ENCODE measurements at regions not wholly inside any gene's neighbourhood (a gene's known extent, or its start where the extent isn't known, plus 50 kb on each side); places are given as distances from the start of the nearest gene placed in this dataset.

DNA sequence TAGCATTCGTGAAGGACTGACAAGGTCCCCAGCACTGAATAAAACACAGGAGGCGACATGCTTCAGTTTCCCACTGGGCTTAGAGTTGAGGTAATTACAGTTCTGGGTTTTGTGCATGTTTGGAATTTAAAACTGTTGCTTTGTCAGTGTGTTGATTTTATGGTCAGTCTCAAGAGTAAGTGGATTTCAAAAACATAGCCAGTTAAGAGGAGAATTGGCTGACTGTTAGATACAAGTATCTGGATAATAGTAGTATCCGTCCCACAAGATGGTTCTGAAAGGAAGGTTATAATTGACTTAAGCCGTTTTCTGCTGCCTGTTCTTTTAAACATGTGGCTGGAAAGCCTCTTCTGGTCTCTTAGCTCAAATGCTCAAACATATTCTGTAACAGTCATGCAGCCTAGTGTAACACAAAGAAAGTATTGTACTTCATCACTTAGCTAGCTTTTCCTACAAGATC is 170.9 kb downstream of the POLR1F start:
- H3K36me3 Mint-ChIP-seq = no peaks in the 10 kb centered on the region
- H3K4me2 ChIP-seq (replicated peaks; ENCODE audit: extremely low read depth, low read length, poor library complexity, severe bottlenecking) = no peak overlapping the region
- H4K20me1 ChIP-seq (ENCODE audit: insufficient read depth, low read length) = no peaks in the 10 kb centered on the region
- no peaks in the 10 kb centered on the region for H3K79me2 ChIP-seq (ENCODE audit: insufficient read depth, low read length)
- no peak overlapping the region for H2AFZ ChIP-seq (ENCODE audit: insufficient read depth, low read depth, low read length, poor library complexity, severe bottlenecking)
- no peak overlapping the region for H3K4me3 ChIP-seq (replicated peaks in 1 of 3; ENCODE audit: low read depth in 2 of 3, low read length in 3 of 3)
- TF ChIP-seq, protein P1, sequence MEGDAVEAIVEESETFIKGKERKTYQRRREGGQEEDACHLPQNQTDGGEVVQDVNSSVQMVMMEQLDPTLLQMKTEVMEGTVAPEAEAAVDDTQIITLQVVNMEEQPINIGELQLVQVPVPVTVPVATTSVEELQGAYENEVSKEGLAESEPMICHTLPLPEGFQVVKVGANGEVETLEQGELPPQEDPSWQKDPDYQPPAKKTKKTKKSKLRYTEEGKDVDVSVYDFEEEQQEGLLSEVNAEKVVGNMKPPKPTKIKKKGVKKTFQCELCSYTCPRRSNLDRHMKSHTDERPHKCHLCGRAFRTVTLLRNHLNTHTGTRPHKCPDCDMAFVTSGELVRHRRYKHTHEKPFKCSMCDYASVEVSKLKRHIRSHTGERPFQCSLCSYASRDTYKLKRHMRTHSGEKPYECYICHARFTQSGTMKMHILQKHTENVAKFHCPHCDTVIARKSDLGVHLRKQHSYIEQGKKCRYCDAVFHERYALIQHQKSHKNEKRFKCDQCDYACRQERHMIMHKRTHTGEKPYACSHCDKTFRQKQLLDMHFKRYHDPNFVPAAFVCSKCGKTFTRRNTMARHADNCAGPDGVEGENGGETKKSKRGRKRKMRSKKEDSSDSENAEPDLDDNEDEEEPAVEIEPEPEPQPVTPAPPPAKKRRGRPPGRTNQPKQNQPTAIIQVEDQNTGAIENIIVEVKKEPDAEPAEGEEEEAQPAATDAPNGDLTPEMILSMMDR (IDR thresholded peaks at IDR 0.05) = no peak
- 85% methylated on average over 3 of the region's 4 CpGs for WGBS (ENCODE audit: insufficient coverage)
- peaks cover 0 to 10% (median 4%) of the 10 kb centered on the region in 7 donors for H3K9me3 Mint-ChIP-seq
- H3K27ac Mint-ChIP-seq = no peak overlapping the region
- H3K4me1 ChIP-seq (ENCODE audit: control insufficient read depth in 1 of 2, insufficient read depth in 2 of 2, low read length in 2 of 2) = no peaks in the 10 kb centered on the region
- DNase-seq = no peak
- no peaks in the 10 kb centered on the region for H3K27me3 ChIP-seq (ENCODE audit: control insufficient read depth in 2 of 2, insufficient read depth in 2 of 2, low read length in 2 of 2)
- H3K27me3 Mint-ChIP-seq (ENCODE audit: low read depth in 3 of 3) = no peaks in the 10 kb centered on the region
- no peak overlapping the region for H3K4me3 Mint-ChIP-seq
- intact Hi-C loops (cut with micrococcal nuclease) = no loop called here
- peaks cover 0 to 3% of the 10 kb centered on the region in 2 donors for H3K9me3 ChIP-seq (replicated peaks in 1 of 2; ENCODE audit: control insufficient read depth in 1 of 2, insufficient read depth in 1 of 2, low read length in 2 of 2)
- no peaks in the 10 kb centered on the region for H3K4me1 Mint-ChIP-seq
- H3K36me3 ChIP-seq (replicated peaks in 1 of 2; ENCODE audit: control insufficient read depth in 1 of 2, insufficient read depth in 2 of 2, low read length in 2 of 2) = no peaks in the 10 kb centered on the region
- H3K27ac ChIP-seq (ENCODE audit: low read depth in 1 of 2, low read length in 2 of 2) = no peak overlapping the region
- no peak overlapping the region for H3K9ac ChIP-seq (ENCODE audit: insufficient read depth, low read length, poor library complexity, severe bottlenecking)

DNA sequence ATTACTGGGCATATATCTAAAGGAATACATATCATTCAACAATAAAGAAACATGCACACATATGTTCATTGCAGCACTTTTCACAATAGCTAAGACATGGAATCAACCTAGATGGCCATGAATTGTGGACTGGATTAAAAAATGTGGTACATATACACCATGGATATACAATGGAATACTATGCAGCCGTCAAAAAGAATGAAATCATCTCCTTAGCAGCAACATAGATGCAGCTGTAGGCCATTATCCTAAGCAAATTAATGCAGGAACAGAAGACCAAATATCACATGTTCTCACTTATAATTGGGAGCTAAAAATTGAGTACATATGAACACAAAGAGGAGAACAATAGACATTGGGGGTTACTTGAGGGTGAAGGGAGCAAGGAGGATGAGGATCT is 175.6 kb downstream of the POLR1F start:
- Mint-ChIP-seq H3K4me1 (no peaks in the 10 kb centered on the region), H3K27ac (no peak overlapping the region), H3K36me3 (no peaks in the 10 kb centered on the region), H3K4me3 (no peak overlapping the region), H3K27me3 (ENCODE audit: low read depth in 3 of 3) (no peaks in the 10 kb centered on the region), H3K9me3 (peaks cover 0 to 5% (median 0%) of the 10 kb centered on the region in 7 donors)
- Histone ChIP-seq H3K4me2 (replicated peaks; ENCODE audit: extremely low read depth, low read length, poor library complexity, severe bottlenecking) (no peak overlapping the region), H3K9ac (ENCODE audit: insufficient read depth, low read length, poor library complexity, severe bottlenecking) (no peak overlapping the region), H3K9me3 (replicated peaks in 1 of 2; ENCODE audit: control insufficient read depth in 1 of 2, insufficient read depth in 1 of 2, low read length in 2 of 2) (peaks cover 3 to 4% of the 10 kb centered on the region in 2 donors), H3K27me3 (ENCODE audit: control insufficient read depth in 2 of 2, insufficient read depth in 2 of 2, low read length in 2 of 2) (no peaks in the 10 kb centered on the region), H2AFZ (ENCODE audit: insufficient read depth, low read depth, low read length, poor library complexity, severe bottlenecking) (no peak overlapping the region), H4K20me1 (ENCODE audit: insufficient read depth, low read length) (no peaks in the 10 kb centered on the region), H3K4me3 (replicated peaks in 1 of 3; ENCODE audit: low read depth in 2 of 3, low read length in 3 of 3) (no peak overlapping the region), H3K27ac (ENCODE audit: low read depth in 1 of 2, low read length in 2 of 2) (no peak overlapping the region), H3K79me2 (ENCODE audit: insufficient read depth, low read length) (no peaks in the 10 kb centered on the region), H3K4me1 (ENCODE audit: control insufficient read depth in 1 of 2, insufficient read depth in 2 of 2, low read length in 2 of 2) (no peaks in the 10 kb centered on the region), H3K36me3 (replicated peaks in 1 of 2; ENCODE audit: control insufficient read depth in 1 of 2, insufficient read depth in 2 of 2, low read length in 2 of 2) (no peaks in the 10 kb centered on the region)
- intact Hi-C loops (cut with micrococcal nuclease) = no loop called here
- WGBS (ENCODE audit: insufficient coverage) = no CpG with 5 or more reads among the region's 1 CpG
- no peak for DNase-seq
- TF ChIP-seq, protein P1 (IDR thresholded peaks at IDR 0.05) = no peak

Measured in CD14-positive monocyte (primary cell).